GM18505 (cell line): ENCODE measurements at regions not wholly inside any gene's neighbourhood (a gene's known extent, or its start where the extent isn't known, plus 50 kb on each side); places are given as distances from the start of the nearest gene placed in this dataset.

Experiments used
- ATAC-seq: cut with Tn5 transposase; IDR thresholded peaks from one replicate; pipeline ENCODE4 v1.9.1; 2021; ENCODE audit not compliant: unreplicated experiment
- POLR2A ChIP-seq: IDR thresholded peaks from 4 replicates; pipeline ENCODE4 v1.6.1; 2011; ENCODE audit warnings: borderline replicate concordance; ENCODE audit not compliant: insufficient read depth, insufficient read length; ENCODE audit errors: extremely low read depth

DNA sequence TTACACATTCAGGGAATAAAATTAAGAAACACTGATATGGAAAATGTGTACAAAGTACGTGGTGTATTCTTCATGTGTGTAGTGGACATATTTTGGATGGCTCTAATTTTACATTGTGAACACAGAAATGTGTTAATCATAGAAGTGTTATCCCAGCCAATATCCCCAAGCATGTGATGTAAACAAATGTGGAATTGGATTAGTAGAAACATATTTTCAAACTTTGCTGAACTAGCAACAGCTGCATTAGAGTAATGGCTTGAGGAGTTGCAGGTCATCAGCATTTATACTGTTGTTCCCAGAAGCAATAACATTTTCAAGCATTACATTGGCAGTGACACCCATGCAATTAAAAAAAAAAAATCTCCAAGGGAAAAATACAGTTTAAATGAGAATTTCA lies 600.6 kb downstream of the SLITRK1 start:
- ATAC-seq: no peak
- TF ChIP-seq POLR2A: no peak

- TF ChIP-seq POLR2A: no peak
- ATAC-seq: no peak
Observed at GRCh38 chr13:83274679-83275078, 607.6 kb downstream of the SLITRK1 start.

GRCh38 chr13:83272652-83273240 lies 609.5 kb downstream of the SLITRK1 start:
- TF ChIP-seq POLR2A: no peak
- ATAC-seq: no peak

GRCh38 chr13:83272076-83272475 lies 610.2 kb downstream of the SLITRK1 start:
- TF ChIP-seq POLR2A: no peak
- no peak for ATAC-seq

DNA sequence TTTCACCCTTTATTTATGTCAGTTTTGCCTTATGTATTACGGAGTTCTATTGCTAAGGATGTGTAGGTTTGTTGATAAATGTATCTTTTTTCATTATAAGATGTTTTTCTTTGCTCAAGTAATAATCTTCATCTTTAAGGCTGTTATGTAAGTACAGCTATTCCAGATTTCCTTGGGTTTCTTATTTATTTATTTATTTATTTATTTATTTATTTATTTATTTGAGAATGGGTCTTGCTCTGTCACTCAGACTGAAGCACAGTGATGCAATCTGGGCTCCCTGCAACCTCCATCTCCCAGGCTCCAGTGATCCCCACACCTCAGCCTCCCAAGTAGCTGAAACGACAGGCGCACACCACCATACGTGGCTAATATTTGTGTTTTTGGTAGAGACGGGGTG lies 617.0 kb downstream of the SLITRK1 start:
- ATAC-seq: no peak
- TF ChIP-seq POLR2A: no peak

GRCh38 chr13:83248751-83249150 lies 633.5 kb downstream of the SLITRK1 start:
- ATAC-seq: no peak

GRCh38 chr13:83232626-83233025 lies 649.6 kb downstream of the SLITRK1 start:
- no peak for ATAC-seq
- TF ChIP-seq POLR2A: no peak

More at GRCh38 chr13:83248751-83249150, 633.5 kb downstream of the SLITRK1 start:
- TF ChIP-seq POLR2A: no peak

DNA sequence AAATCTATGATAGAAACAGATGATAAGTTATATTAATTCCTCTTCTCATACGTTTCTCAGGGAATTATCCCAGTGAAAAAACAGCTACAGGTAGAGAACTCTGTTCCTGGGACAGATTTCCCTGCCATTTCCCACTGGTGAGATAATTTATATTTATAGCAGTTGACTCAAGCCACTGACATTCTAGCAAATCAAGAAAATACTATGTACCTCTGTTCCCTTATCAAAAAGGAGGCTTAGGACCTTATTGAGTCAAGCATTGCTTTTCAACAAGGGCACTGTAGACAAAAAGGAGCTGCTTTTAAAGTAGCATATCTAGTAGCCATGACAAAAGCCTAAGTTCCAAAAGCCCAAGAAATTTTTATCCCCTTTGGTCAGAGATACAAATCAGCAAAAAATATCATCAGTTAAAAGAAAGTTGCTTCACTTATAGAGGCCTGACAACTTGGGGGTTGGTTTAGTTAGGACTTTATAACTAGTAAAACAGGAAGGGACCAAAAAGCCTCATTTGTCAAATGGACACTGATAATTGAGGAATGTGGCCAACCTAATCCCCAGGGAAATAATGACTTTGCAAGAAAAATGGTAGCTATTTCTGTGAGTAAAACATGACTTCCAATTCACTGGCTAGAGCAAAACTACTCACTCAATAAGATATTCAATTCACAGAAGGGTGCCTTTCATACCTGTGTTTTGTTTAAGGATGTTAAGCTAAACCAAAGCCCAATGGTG lies 652.5 kb downstream of the SLITRK1 start:
- ATAC-seq: no peak
- no peak for TF ChIP-seq POLR2A

DNA sequence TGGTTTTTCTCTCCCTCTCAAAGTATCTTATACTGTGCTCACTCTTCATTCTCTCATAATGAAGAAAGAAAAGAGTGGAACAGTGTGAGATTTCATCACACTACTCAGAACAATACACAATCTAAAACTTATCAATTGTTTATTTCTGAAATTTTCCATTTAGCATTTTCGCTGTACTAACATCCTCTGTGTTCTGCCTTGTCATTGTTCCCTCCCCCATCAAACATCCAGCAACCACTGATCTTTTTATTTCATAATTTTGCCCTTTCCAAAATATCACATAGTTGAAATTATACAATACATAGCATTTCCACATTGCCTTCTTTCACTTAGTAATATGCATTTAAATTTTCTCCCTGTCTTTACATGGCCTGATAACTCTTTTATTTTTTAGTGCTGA lies 658.7 kb downstream of the SLITRK1 start:
- no peak for TF ChIP-seq POLR2A
- ATAC-seq: no peak

DNA sequence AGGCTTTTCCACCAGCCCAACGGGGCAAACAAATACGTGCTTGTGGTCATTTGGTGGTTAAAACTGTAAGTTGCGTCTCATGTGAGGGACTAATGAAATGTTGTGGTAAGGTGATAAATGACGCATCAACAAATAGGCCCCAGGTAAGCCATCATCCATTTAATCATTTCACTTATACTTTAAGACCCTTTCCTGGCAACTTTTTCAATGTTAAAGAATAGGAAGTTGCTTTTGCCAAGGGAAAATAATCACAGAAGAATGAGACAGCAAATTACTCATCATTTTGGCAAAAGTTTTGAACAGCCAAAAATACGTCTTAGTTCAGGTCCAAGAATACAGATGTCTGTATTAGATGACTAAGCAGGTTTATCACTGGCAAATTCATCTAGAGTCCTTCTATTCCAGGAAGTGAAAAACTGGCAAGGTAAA lies 660.4 kb downstream of the SLITRK1 start:
- ATAC-seq: no peak
- no peak for TF ChIP-seq POLR2A

DNA sequence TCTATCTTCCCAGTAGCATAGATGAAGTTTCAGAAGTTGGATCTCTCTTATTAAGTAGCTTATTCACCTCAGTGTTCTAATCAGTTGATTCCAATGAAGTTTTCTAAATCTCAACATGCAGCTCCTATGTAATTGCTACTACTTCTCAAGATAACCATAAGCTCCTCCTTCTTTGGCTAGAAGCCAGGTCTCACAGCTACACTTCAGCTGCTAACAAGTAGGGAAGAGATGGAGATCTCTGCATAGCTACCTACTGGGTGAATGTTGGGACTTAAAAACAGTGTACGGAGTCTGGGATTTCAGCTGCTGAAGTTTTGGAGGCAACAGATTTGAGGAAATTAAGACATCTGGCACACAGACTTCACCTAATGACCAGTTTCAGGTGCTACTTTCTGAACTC lies 661.0 kb downstream of the SLITRK1 start:
- no peak for TF ChIP-seq POLR2A
- no peak for ATAC-seq

DNA sequence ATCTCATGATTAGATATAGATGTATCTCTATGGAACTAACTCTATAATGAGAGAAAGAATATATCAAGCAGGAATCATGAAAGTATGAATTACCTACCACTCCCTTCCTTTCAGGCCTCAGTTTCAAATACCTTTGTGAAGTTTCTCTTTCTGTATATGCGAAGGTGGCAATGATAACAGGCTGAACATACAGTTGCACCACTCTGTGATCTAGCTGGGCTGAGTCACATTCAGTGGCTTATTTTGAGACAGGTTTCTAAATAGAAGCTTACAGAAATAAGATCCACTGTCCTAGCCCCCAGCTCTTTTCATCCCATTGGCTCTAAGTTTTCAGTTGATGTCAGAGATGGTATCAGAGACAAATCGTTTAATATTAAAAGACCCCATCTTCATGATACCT lies 662.0 kb downstream of the SLITRK1 start:
- TF ChIP-seq POLR2A: no peak
- ATAC-seq: no peak

- ATAC-seq: no peak
Observed at GRCh38 chr13:83219832-83220231, 662.4 kb downstream of the SLITRK1 start.

DNA sequence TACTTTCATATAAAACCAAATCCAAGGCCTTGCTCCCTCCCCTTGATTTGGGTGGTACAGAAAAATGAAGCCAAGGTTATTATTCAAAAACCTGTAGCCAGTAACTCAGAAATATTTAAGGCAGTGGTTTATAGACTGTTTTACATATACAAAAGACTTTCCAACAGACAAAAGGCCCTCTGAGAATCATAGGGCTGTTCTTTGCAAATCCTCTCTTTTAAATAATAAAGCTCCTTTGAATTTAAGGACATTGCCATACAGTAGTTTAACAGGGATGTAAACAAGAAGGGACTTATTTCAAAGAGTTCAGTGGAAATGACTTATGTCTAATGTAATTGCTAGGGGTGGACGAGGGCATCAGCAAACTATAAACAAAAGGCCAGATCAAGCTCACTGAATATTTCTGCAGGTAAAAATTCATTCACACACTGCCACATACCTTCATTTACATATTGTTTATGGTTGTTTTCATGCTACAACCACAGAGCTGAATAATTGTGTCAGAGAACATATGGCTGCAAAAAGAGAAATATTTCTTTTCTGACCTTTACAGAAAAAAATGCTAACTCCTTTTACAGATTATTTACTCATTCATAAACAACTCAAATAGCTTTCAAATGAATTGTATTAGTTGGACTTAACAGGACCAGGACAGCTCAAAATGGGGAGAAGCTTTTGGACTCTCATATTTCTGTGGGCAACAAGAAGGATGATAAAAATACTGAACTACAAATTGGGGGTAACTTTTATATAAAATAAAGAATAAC lies 665.6 kb downstream of the SLITRK1 start:
- no peak for ATAC-seq
- TF ChIP-seq POLR2A: no peak

More at GRCh38 chr13:83219832-83220231, 662.4 kb downstream of the SLITRK1 start:
- TF ChIP-seq POLR2A: no peak
